ENCODE measurements at regions not wholly inside any gene's neighbourhood (a gene's known extent, or its start where the extent isn't known, plus 50 kb on each side); places are given as distances from the start of the nearest gene placed in this dataset.

- no peaks in the 10 kb centered on the region for H3K9me1 ChIP-seq (ENCODE audit: control insufficient read depth, extremely low read depth, insufficient read depth, low read length)
- DNase-seq (ENCODE audit: low read depth, low spot score), result no peak
- no peak overlapping the region for H3K4me2 ChIP-seq (ENCODE audit: control insufficient read depth, extremely low read depth, insufficient read depth, low read depth, low read length)
- no peak overlapping the region for H3K27ac ChIP-seq (ENCODE audit: control insufficient read depth, insufficient read depth, low read length)
- no peaks in the 10 kb centered on the region for H3K4me1 ChIP-seq (ENCODE audit: control insufficient read depth, extremely low read depth, insufficient read depth, low read length)
- H3K4me3 ChIP-seq (ENCODE audit: control insufficient read depth in 2 of 3, extremely low read depth in 1 of 3, insufficient read depth in 2 of 3, low read depth in 1 of 3, low read length in 3 of 3), result no peak overlapping the region
- H3K27me3 ChIP-seq (ENCODE audit: control insufficient read depth, extremely low read depth, insufficient read depth, low read length), result no peaks in the 10 kb centered on the region
- H4K20me1 ChIP-seq (ENCODE audit: control insufficient read depth, extremely low read depth, insufficient read depth, low read length), result no peaks in the 10 kb centered on the region
- no peaks in the 10 kb centered on the region for H3K36me3 ChIP-seq (ENCODE audit: control insufficient read depth in 2 of 2, extremely low read depth in 1 of 2, insufficient read depth in 2 of 2, low read length in 2 of 2)
- dilution Hi-C loops (cut with MboI; ENCODE audit: extremely low pct_ligation_motif_present, low sequenced_read_pairs), result no loop called here
- H3K9ac ChIP-seq (ENCODE audit: control insufficient read depth, extremely low read depth, insufficient read depth, low read length), result no peak overlapping the region
- TF ChIP-seq, protein P1, sequence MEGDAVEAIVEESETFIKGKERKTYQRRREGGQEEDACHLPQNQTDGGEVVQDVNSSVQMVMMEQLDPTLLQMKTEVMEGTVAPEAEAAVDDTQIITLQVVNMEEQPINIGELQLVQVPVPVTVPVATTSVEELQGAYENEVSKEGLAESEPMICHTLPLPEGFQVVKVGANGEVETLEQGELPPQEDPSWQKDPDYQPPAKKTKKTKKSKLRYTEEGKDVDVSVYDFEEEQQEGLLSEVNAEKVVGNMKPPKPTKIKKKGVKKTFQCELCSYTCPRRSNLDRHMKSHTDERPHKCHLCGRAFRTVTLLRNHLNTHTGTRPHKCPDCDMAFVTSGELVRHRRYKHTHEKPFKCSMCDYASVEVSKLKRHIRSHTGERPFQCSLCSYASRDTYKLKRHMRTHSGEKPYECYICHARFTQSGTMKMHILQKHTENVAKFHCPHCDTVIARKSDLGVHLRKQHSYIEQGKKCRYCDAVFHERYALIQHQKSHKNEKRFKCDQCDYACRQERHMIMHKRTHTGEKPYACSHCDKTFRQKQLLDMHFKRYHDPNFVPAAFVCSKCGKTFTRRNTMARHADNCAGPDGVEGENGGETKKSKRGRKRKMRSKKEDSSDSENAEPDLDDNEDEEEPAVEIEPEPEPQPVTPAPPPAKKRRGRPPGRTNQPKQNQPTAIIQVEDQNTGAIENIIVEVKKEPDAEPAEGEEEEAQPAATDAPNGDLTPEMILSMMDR (optimal IDR thresholded peaks at IDR 0.05 in 1 of 3, IDR thresholded peaks at IDR 0.05 in 1 of 3, conservative IDR thresholded peaks at IDR 0.05 in 1 of 3; ENCODE audit: extremely low read depth in 1 of 3, insufficient read depth in 2 of 3, low read length in 3 of 3), result no peak
- no peak for TF ChIP-seq EZH2 (IDR thresholded peaks at IDR 0.05; ENCODE audit: low read length)
- H3K9me3 ChIP-seq (ENCODE audit: control insufficient read depth, low read depth, low read length), result no peaks in the 10 kb centered on the region
- no peak for FAIRE-seq
- H3K79me2 ChIP-seq (ENCODE audit: control insufficient read depth, insufficient read depth, low read length), result no peaks in the 10 kb centered on the region
- no peak overlapping the region for H2AFZ ChIP-seq (ENCODE audit: control insufficient read depth, low read length)
Measured at GRCh38 chr10:83108565-83109333, 1030.6 kb upstream of the GHITM start.

- H3K4me2 ChIP-seq (ENCODE audit: control insufficient read depth, extremely low read depth, insufficient read depth, low read depth, low read length), result no peak overlapping the region
- no peaks in the 10 kb centered on the region for H3K79me2 ChIP-seq (ENCODE audit: control insufficient read depth, insufficient read depth, low read length)
- H3K9me3 ChIP-seq (ENCODE audit: control insufficient read depth, low read depth, low read length), result no peaks in the 10 kb centered on the region
- H3K27ac ChIP-seq (ENCODE audit: control insufficient read depth, insufficient read depth, low read length), result no peak overlapping the region
- H3K9me1 ChIP-seq (ENCODE audit: control insufficient read depth, extremely low read depth, insufficient read depth, low read length), result no peaks in the 10 kb centered on the region
- FAIRE-seq (no peak), DNase-seq (ENCODE audit: low read depth, low spot score) (no peak)
- H3K9ac ChIP-seq (ENCODE audit: control insufficient read depth, extremely low read depth, insufficient read depth, low read length), result no peak overlapping the region
- H4K20me1 ChIP-seq (ENCODE audit: control insufficient read depth, extremely low read depth, insufficient read depth, low read length), result no peaks in the 10 kb centered on the region
- TF ChIP-seq, protein P1 (optimal IDR thresholded peaks at IDR 0.05 in 1 of 3, IDR thresholded peaks at IDR 0.05 in 1 of 3, conservative IDR thresholded peaks at IDR 0.05 in 1 of 3; ENCODE audit: extremely low read depth in 1 of 3, insufficient read depth in 2 of 3, low read length in 3 of 3), result no peak
- TF ChIP-seq EZH2 (IDR thresholded peaks at IDR 0.05; ENCODE audit: low read length), result no peak
- no peaks in the 10 kb centered on the region for H3K36me3 ChIP-seq (ENCODE audit: control insufficient read depth in 2 of 2, extremely low read depth in 1 of 2, insufficient read depth in 2 of 2, low read length in 2 of 2)
- dilution Hi-C loops (cut with MboI; ENCODE audit: extremely low pct_ligation_motif_present, low sequenced_read_pairs), result no loop called here
- no peak overlapping the region for H3K4me3 ChIP-seq (ENCODE audit: control insufficient read depth in 2 of 3, extremely low read depth in 1 of 3, insufficient read depth in 2 of 3, low read depth in 1 of 3, low read length in 3 of 3)
- H3K4me1 ChIP-seq (ENCODE audit: control insufficient read depth, extremely low read depth, insufficient read depth, low read length), result no peaks in the 10 kb centered on the region
- H3K27me3 ChIP-seq (ENCODE audit: control insufficient read depth, extremely low read depth, insufficient read depth, low read length), result no peaks in the 10 kb centered on the region
- H2AFZ ChIP-seq (ENCODE audit: control insufficient read depth, low read length), result no peak overlapping the region
Measured at GRCh38 chr10:83119346-83119745, 1020.0 kb upstream of the GHITM start.

Data from keratinocyte (primary cell).